Calu3 (cell line): ENCODE measurements at regions not wholly inside any gene's neighbourhood (a gene's known extent, or its start where the extent isn't known, plus 50 kb on each side); places are given as distances from the start of the nearest gene placed in this dataset.

ENCODE experiments used
- BruUV-seq: library from RNA; stranded (reverse); fragments of 400-500 nt; replicated peaks from 2 replicates; lab custom pipeline; 2021; lab: Mats Ljungman, UMichigan
- CTCF ChIA-PET: fragments of 300-600 bp; sonication (Branson Sonifier 250); formaldehyde crosslinking; loops from one replicate; lab custom pipeline; 2022; ENCODE audit warnings: antibody characterized with exemption; lab: Charles Lee
- DNase-seq: peaks from one replicate; pipeline ENCODE4 v3.0.0; 2022
- H3K27ac Mint-ChIP-seq: one replicate; pipeline ENCODE4 v1.8.0; 2022; ENCODE audit warnings: mixed read lengths; ENCODE audit not compliant: unreplicated experiment
- H3K27me3 Mint-ChIP-seq: one replicate; pipeline ENCODE4 v1.8.0; 2022; ENCODE audit warnings: mixed read lengths; ENCODE audit not compliant: unreplicated experiment
- H3K36me3 Mint-ChIP-seq: one replicate; pipeline ENCODE4 v1.8.0; 2022; ENCODE audit warnings: mild to moderate bottlenecking, moderate library complexity, mixed read lengths; ENCODE audit not compliant: insufficient read depth, unreplicated experiment
- H3K4me1 Mint-ChIP-seq: one replicate; pipeline ENCODE4 v1.8.0; 2022; ENCODE audit warnings: mild to moderate bottlenecking, low read depth, mixed read lengths; ENCODE audit not compliant: unreplicated experiment
- H3K4me3 Mint-ChIP-seq: one replicate; pipeline ENCODE4 v1.8.0; 2022; ENCODE audit warnings: mild to moderate bottlenecking, low read depth, moderate library complexity, mixed read lengths; ENCODE audit not compliant: unreplicated experiment
- H3K9me3 Mint-ChIP-seq: one replicate; pipeline ENCODE4 v1.8.0; 2022; ENCODE audit warnings: low read depth, mixed read lengths; ENCODE audit not compliant: unreplicated experiment
- intact Hi-C: fragments of 100-400 bp; cut with micrococcal nuclease; formaldehyde crosslinking; loops from one replicate; pipeline ENCODE4 v1.10.0; 2022; ENCODE audit not compliant: unreplicated experiment
- TF ChIP-seq, protein P1 (sequence below): fragments of 200-600 bp; IDR thresholded peaks from one replicate; pipeline ENCODE4 v1.8.0; 2022; ENCODE audit warnings: antibody characterized with exemption; ENCODE audit not compliant: unreplicated experiment

DNA sequence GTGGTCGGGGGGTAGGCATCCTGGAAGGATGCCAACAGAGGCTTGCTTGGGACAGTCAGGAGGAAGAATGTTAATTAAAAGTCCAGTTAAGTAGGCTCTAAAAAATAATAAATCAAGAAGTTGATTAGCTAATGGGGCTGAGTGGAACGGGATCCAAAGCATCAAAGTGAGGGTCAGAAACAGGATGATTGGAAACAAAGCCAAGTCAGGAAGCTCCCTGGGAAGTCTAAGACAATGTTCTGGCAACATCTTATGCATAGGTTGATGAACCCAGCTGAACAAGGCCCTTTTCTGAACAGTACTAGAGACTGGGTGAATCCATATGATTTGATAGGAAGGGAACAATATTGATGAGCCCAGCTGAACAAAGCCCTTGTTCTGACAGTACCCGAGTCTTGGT, 50.2 kb upstream of the STARD4 start:
- DNase-seq: no peak
- TF ChIP-seq, protein P1, sequence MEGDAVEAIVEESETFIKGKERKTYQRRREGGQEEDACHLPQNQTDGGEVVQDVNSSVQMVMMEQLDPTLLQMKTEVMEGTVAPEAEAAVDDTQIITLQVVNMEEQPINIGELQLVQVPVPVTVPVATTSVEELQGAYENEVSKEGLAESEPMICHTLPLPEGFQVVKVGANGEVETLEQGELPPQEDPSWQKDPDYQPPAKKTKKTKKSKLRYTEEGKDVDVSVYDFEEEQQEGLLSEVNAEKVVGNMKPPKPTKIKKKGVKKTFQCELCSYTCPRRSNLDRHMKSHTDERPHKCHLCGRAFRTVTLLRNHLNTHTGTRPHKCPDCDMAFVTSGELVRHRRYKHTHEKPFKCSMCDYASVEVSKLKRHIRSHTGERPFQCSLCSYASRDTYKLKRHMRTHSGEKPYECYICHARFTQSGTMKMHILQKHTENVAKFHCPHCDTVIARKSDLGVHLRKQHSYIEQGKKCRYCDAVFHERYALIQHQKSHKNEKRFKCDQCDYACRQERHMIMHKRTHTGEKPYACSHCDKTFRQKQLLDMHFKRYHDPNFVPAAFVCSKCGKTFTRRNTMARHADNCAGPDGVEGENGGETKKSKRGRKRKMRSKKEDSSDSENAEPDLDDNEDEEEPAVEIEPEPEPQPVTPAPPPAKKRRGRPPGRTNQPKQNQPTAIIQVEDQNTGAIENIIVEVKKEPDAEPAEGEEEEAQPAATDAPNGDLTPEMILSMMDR: no peak

More for the DNA sequence above, 50.2 kb upstream of the STARD4 start:
- intact Hi-C loops: no loop called here
- Mint-ChIP-seq H3K4me3 (no peak overlapping the region), H3K27me3 (no peaks in the 10 kb centered on the region), H3K36me3 (no peaks in the 10 kb centered on the region), H3K9me3 (no peaks in the 10 kb centered on the region), H3K4me1 (no peaks in the 10 kb centered on the region), H3K27ac (no peak overlapping the region)
- CTCF ChIA-PET: no interaction called here
- no TSS peak for BruUV-seq
